ENCODE measurements at regions not wholly inside any gene's neighbourhood (a gene's known extent, or its start where the extent isn't known, plus 50 kb on each side); places are given as distances from the start of the nearest gene placed in this dataset.

DNA sequence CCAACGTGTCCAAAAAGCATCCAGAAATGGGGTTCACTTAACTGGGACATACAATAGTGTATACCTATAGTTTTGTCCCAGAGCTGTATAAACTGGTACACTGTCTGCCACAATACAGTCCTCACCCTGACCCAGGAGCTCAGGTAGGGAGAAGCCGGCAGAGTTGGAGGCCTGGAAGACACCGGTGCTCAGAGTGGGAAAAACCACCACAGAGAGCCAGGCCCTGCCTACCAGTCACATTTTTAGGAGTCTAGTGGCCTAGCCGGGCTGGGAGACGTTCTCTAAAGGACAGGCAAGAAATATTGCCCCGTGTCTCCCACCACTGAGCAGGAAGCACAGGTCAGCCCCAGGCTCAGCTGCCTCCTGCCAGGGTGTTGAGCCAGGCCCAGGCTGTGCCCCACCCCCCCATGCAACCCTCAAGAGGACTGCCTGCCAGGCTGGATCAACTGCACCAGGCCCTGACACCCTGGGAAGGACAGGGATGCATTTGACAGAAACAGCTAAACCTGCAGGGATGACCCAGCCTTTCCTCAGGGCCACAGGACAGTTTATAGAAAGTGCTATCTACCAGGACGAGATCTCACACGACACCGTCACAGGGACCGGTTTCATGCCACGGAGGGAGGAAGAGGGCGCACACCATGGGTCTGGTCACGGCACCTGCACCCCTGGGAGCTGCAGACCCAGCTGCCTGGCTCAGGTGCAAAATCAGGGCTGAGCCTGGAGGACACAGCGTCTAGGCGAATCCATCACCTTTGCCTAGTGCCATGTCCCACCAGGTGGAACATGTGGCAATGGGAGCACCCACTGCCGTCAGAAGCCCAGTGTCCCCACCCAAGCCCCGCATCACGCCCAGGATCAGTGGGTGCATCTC is 89.9 kb downstream of the TMEM18 start:
- no peak overlapping the region for H3K4me3 ChIP-seq (replicated peaks in 1 of 4; ENCODE audit: control extremely low read depth in 1 of 4, insufficient read depth in 1 of 4, low read depth in 3 of 4, low read length in 4 of 4)
- TF ChIP-seq EZH2 (IDR thresholded peaks at IDR 0.05; ENCODE audit: low read length, missing control alignments) = no peak
- TF ChIP-seq, protein P1, sequence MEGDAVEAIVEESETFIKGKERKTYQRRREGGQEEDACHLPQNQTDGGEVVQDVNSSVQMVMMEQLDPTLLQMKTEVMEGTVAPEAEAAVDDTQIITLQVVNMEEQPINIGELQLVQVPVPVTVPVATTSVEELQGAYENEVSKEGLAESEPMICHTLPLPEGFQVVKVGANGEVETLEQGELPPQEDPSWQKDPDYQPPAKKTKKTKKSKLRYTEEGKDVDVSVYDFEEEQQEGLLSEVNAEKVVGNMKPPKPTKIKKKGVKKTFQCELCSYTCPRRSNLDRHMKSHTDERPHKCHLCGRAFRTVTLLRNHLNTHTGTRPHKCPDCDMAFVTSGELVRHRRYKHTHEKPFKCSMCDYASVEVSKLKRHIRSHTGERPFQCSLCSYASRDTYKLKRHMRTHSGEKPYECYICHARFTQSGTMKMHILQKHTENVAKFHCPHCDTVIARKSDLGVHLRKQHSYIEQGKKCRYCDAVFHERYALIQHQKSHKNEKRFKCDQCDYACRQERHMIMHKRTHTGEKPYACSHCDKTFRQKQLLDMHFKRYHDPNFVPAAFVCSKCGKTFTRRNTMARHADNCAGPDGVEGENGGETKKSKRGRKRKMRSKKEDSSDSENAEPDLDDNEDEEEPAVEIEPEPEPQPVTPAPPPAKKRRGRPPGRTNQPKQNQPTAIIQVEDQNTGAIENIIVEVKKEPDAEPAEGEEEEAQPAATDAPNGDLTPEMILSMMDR (conservative IDR thresholded peaks at IDR 0.05 in 1 of 2, IDR thresholded peaks at IDR 0.05 in 1 of 2; ENCODE audit: low read depth in 1 of 2, low read length in 2 of 2) = no peak
- no peaks in the 10 kb centered on the region for H3K9me3 ChIP-seq (ENCODE audit: control insufficient read depth, insufficient read depth, low read depth, low read length)
- H3K9ac ChIP-seq (ENCODE audit: insufficient read depth, low read length) = no peak overlapping the region
- no peaks in the 10 kb centered on the region for H3K79me2 ChIP-seq (ENCODE audit: control insufficient read depth, insufficient read depth, low read length)
- no peak overlapping the region for H3K4me2 ChIP-seq (ENCODE audit: extremely low read depth, insufficient read depth, low read length)
- H3K27ac ChIP-seq (ENCODE audit: insufficient read depth, low read length) = no peak overlapping the region
- H3K27me3 ChIP-seq (ENCODE audit: control insufficient read depth, insufficient read depth, low read length) = no peaks in the 10 kb centered on the region
- no peaks in the 10 kb centered on the region for H4K20me1 ChIP-seq (ENCODE audit: control insufficient read depth, extremely low read depth, insufficient read depth, low read length)
- DNase-seq (ENCODE audit: low read depth in 2 of 2) = no peak
- no peaks in the 10 kb centered on the region for H3K36me3 ChIP-seq (ENCODE audit: control insufficient read depth, insufficient read depth, low read length)
- H2AFZ ChIP-seq (ENCODE audit: low read length) = no peak overlapping the region
- H3K4me1 ChIP-seq (ENCODE audit: control insufficient read depth, extremely low read depth, insufficient read depth, low read length) = no peaks in the 10 kb centered on the region

DNA sequence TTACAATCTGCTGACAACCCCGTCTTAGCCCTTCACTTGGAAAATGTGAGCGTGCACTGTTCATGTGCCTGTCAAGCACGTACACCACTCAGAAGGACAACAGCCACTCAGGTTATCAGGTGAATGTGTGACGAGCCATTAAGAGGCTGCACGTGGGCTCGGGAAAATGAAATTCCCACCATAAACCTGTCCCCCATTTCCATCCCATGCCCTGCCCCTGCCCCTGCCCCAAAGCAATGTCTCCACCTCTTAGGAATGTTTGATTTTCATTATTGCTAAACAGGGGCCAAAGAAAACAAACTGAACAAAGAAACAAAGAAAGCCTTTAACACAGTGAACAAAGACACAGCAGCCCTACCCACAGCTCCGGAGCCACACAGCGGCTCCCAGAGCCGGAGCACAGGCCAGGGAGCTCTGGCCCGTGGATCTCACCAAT is 90.5 kb downstream of the TMEM18 start:
- Histone ChIP-seq H3K4me3 (replicated peaks in 1 of 4; ENCODE audit: control extremely low read depth in 1 of 4, insufficient read depth in 1 of 4, low read depth in 3 of 4, low read length in 4 of 4) (no peak overlapping the region), H3K27me3 (ENCODE audit: control insufficient read depth, insufficient read depth, low read length) (no peaks in the 10 kb centered on the region), H3K9me3 (ENCODE audit: control insufficient read depth, insufficient read depth, low read depth, low read length) (no peaks in the 10 kb centered on the region), H2AFZ (ENCODE audit: low read length) (no peak overlapping the region), H3K36me3 (ENCODE audit: control insufficient read depth, insufficient read depth, low read length) (no peaks in the 10 kb centered on the region), H3K4me1 (ENCODE audit: control insufficient read depth, extremely low read depth, insufficient read depth, low read length) (no peaks in the 10 kb centered on the region), H3K9ac (ENCODE audit: insufficient read depth, low read length) (no peak overlapping the region), H4K20me1 (ENCODE audit: control insufficient read depth, extremely low read depth, insufficient read depth, low read length) (no peaks in the 10 kb centered on the region), H3K4me2 (ENCODE audit: extremely low read depth, insufficient read depth, low read length) (no peak overlapping the region), H3K27ac (ENCODE audit: insufficient read depth, low read length) (no peak overlapping the region), H3K79me2 (ENCODE audit: control insufficient read depth, insufficient read depth, low read length) (no peaks in the 10 kb centered on the region)
- TF ChIP-seq EZH2 (IDR thresholded peaks at IDR 0.05; ENCODE audit: low read length, missing control alignments) = no peak
- TF ChIP-seq, protein P1 (conservative IDR thresholded peaks at IDR 0.05 in 1 of 2, IDR thresholded peaks at IDR 0.05 in 1 of 2; ENCODE audit: low read depth in 1 of 2, low read length in 2 of 2) = no peak
- no peak for DNase-seq (ENCODE audit: low read depth in 2 of 2)

DNA sequence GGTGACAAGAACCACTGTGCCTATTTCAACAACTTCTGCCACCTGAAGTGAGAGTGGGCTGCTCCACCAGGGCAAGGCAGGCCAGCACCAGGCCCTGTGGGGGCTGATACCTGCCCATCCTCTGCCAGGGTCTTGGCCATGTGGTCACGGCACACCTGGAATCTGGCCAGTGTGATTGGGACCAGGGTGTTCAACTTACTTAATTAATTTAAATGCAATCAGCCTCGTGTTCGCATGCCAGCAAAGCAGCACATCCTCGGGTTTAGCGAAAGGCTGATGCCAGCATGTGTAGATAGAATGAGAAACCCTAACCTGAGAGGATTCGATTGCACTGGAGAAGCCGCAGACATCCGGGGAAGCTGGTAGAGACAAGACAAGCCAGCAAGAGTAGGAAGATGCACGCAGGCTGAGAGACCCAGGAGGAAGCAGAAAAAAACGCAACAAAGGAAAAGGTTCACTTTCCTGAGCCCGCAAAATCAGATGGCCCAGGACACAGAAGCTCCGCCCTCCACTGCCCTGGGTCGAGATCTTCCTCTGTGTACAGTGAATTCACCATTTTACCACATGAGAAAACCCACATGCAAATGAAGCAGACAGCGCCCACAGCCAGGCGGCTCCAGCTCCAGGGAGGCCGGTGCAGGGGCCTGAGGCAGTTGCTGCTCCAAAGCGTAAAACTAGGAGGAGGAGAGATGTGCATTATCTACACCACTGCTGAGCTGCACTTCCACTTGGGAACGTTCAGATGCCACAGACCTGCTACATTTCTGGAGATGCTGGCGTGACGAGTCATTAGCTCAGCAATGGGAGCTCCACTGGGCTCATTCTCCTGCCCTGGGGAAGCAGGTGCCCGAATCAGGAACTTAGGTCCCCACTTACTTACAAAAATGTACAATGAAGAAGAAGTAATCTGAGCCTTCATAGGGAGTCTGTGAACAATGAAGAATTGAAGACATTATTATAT is 92.1 kb downstream of the TMEM18 start:
- no peaks in the 10 kb centered on the region for H3K9me3 ChIP-seq (ENCODE audit: control insufficient read depth, insufficient read depth, low read depth, low read length)

More for the DNA sequence above, 92.1 kb downstream of the TMEM18 start:
- no peak overlapping the region for H3K4me2 ChIP-seq (ENCODE audit: extremely low read depth, insufficient read depth, low read length)
- no peaks in the 10 kb centered on the region for H4K20me1 ChIP-seq (ENCODE audit: control insufficient read depth, extremely low read depth, insufficient read depth, low read length)
- H3K79me2 ChIP-seq (ENCODE audit: control insufficient read depth, insufficient read depth, low read length) = no peaks in the 10 kb centered on the region
- no peak overlapping the region for H3K9ac ChIP-seq (ENCODE audit: insufficient read depth, low read length)
- H3K27ac ChIP-seq (ENCODE audit: insufficient read depth, low read length) = no peak overlapping the region
- H3K4me3 ChIP-seq (replicated peaks in 1 of 4; ENCODE audit: control extremely low read depth in 1 of 4, insufficient read depth in 1 of 4, low read depth in 3 of 4, low read length in 4 of 4) = no peak overlapping the region
- no peaks in the 10 kb centered on the region for H3K36me3 ChIP-seq (ENCODE audit: control insufficient read depth, insufficient read depth, low read length)
- DNase-seq (ENCODE audit: low read depth in 2 of 2) = no peak
- H3K27me3 ChIP-seq (ENCODE audit: control insufficient read depth, insufficient read depth, low read length) = no peaks in the 10 kb centered on the region
- no peaks in the 10 kb centered on the region for H3K4me1 ChIP-seq (ENCODE audit: control insufficient read depth, extremely low read depth, insufficient read depth, low read length)
- no peak overlapping the region for H2AFZ ChIP-seq (ENCODE audit: low read length)
- TF ChIP-seq, protein P1 (conservative IDR thresholded peaks at IDR 0.05 in 1 of 2, IDR thresholded peaks at IDR 0.05 in 1 of 2; ENCODE audit: low read depth in 1 of 2, low read length in 2 of 2) = no peak
- TF ChIP-seq EZH2 (IDR thresholded peaks at IDR 0.05; ENCODE audit: low read length, missing control alignments) = no peak
